ENCODE measurements at regions not wholly inside any gene's neighbourhood (a gene's known extent, or its start where the extent isn't known, plus 50 kb on each side); places are given as distances from the start of the nearest gene placed in this dataset.

DNA sequence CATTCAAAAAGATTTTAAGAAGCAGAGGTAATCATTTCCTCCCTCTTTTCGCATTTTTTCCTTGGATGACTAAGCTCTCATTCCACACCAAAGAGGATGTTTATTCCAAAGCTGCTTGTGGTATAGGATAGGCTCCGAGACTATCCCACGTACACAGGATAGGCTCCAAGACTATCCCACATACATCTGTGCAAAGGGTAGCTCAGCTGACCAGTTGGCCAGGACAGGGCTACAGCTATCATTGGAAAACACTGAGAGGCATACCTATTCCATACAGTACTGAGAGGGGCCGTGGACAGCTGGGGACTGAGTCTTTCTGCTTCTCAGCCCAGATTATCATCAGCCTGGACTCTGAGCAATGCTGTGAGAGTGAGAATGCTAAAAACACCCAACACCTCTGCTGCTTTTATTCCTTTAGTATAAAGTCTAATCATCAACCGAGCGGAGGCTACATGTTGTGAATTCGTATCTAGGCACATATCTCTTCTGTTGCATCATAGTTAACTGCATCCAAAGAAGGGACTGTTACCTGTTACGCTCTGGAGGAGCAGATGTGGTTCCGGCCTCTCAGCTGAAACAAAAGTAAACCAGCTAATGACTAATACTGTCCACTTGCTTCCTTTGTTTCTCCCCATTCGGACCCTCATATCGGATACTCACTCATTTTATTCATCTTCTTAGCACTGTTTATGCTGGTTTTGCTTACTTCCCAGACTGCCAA is 141.0 kb downstream of the TNFSF18 start:
- Histone ChIP-seq H4K8ac (ENCODE audit: extremely low read depth, insufficient read depth, low read length) (no peak overlapping the region), H3K56ac (replicated peaks; ENCODE audit: insufficient read length, low read depth, low read length) (no peak overlapping the region), H3K4me1 (replicated peaks in 1 of 4; ENCODE audit: control insufficient read depth in 3 of 4, insufficient read depth in 4 of 4, low read length in 3 of 4) (peaks cover 0 to 3% (median 0%) of the 10 kb centered on the region in 4 experiments; a peak in 2 of 7 replicates), H2BK5ac (ENCODE audit: low read depth, low read length) (no peak overlapping the region), H2BK12ac (ENCODE audit: low read depth, low read length) (no peak overlapping the region), H3K36me3 (ENCODE audit: control insufficient read depth in 2 of 4, insufficient read depth in 4 of 4, low read length in 3 of 4) (no peaks in the 10 kb centered on the region), H4K91ac (replicated peaks; ENCODE audit: insufficient read length, low read length) (no peak overlapping the region), H2BK20ac (ENCODE audit: low read length) (no peak overlapping the region), H2AK5ac (ENCODE audit: low read depth, low read length) (no peak overlapping the region), H3K27ac (ENCODE audit: low read depth, low read length) (no peak overlapping the region), H3K79me2 (ENCODE audit: control insufficient read depth in 1 of 2, insufficient read depth in 2 of 2, low read length in 2 of 2) (no peaks in the 10 kb centered on the region), H2BK120ac (replicated peaks; ENCODE audit: low read depth, low read length) (no peak overlapping the region), H3K9ac (replicated peaks in 1 of 4; ENCODE audit: extremely low read depth in 1 of 4, low read depth in 3 of 4, low read length in 3 of 4) (no peak overlapping the region), H3K23ac (ENCODE audit: insufficient read length) (no peak overlapping the region), H3K4ac (replicated peaks; ENCODE audit: insufficient read length, low read depth, low read length) (no peak overlapping the region), H3K18ac (ENCODE audit: extremely low read depth, low read length) (no peak overlapping the region), H3K23me2 (ENCODE audit: low read depth, low read length) (no peaks in the 10 kb centered on the region), H3K27me3 (replicated peaks in 1 of 4; ENCODE audit: control insufficient read depth in 3 of 4, extremely low read depth in 1 of 4, insufficient read depth in 3 of 4, low read length in 3 of 4) (no peaks in the 10 kb centered on the region), H4K20me1 (replicated peaks in 1 of 2; ENCODE audit: control insufficient read depth in 1 of 2, insufficient read depth in 2 of 2, low read length in 2 of 2) (no peaks in the 10 kb centered on the region), H2BK15ac (ENCODE audit: low read length) (no peak overlapping the region), H3K4me3 (ENCODE audit: extremely low read depth in 1 of 4, insufficient read depth in 2 of 4, low read depth in 3 of 4, low read length in 4 of 4) (no peak overlapping the region), H3K79me1 (ENCODE audit: low read depth, low read length) (no peaks in the 10 kb centered on the region), H3K14ac (ENCODE audit: insufficient read length) (no peak overlapping the region), H3K4me2 (ENCODE audit: insufficient read depth in 1 of 2, low read depth in 2 of 2, low read length in 2 of 2) (no peak overlapping the region), H2AFZ (ENCODE audit: low read length) (peak overlapping the region; percentile 73), H3K9me3 (ENCODE audit: insufficient read depth in 2 of 2, low read depth in 1 of 2, low read length in 1 of 2) (peaks cover 0 to 4% of the 10 kb centered on the region in 2 experiments; a peak in 1 of 4 replicates), H4K5ac (ENCODE audit: insufficient read length, low read depth, low read length) (no peak overlapping the region)
- ChIA-PET POLR2A (ENCODE audit: partially characterized antibody) (no interaction called here), CTCF (ENCODE audit: partially characterized antibody) (interaction anchor here (1.5 kb wide), 2 partner anchors 13 to 42 kb away, joined by 3 read pairs; no protein-coding TSS in a partner anchor)
- no peak for DNase-seq (ENCODE audit: low read depth in 1 of 2, low spot score in 2 of 2)
- 86% methylated on average over 11 of the region's 11 CpGs; no CpG with 5 or more reads in 1 of the 2 experiments for WGBS, 2 experiments (ENCODE audit: extremely low coverage in 1 of 2, insufficient coverage in 1 of 2, insufficient read length in 1 of 2, insufficient replicate concordance in 2 of 2, low coverage in 1 of 2, low lambda C conversion rate in 2 of 2, missing lambda C conversion rate in 1 of 2)
- FAIRE-seq, result no peak
- TF ChIP-seq, protein P1, sequence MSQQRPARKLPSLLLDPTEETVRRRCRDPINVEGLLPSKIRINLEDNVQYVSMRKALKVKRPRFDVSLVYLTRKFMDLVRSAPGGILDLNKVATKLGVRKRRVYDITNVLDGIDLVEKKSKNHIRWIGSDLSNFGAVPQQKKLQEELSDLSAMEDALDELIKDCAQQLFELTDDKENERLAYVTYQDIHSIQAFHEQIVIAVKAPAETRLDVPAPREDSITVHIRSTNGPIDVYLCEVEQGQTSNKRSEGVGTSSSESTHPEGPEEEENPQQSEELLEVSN (IDR thresholded peaks at IDR 0.05), result no peak
- no peak for TF ChIP-seq SIN3A (conservative IDR thresholded peaks at IDR 0.05 in 1 of 2, IDR thresholded peaks at IDR 0.05 in 1 of 2; ENCODE audit: low read depth in 1 of 2, low read length in 2 of 2)
- no peak for TF ChIP-seq SP1 (IDR thresholded peaks at IDR 0.05; ENCODE audit: low read depth, low read length)
- TF ChIP-seq POLR2AphosphoS5 (IDR thresholded peaks at IDR 0.05; ENCODE audit: low read depth, low read length), result no peak
- no peak for TF ChIP-seq HDAC2 (IDR thresholded peaks at IDR 0.05; ENCODE audit: borderline replicate concordance in 1 of 2, low read depth in 2 of 2, low read length in 2 of 2)
- TF ChIP-seq, protein P2, sequence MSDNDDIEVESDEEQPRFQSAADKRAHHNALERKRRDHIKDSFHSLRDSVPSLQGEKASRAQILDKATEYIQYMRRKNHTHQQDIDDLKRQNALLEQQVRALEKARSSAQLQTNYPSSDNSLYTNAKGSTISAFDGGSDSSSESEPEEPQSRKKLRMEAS (IDR thresholded peaks at IDR 0.05), result no peak

All from H1 (cell line).